ENCODE measurements at regions not wholly inside any gene's neighbourhood (a gene's known extent, or its start where the extent isn't known, plus 50 kb on each side); places are given as distances from the start of the nearest gene placed in this dataset.

DNA sequence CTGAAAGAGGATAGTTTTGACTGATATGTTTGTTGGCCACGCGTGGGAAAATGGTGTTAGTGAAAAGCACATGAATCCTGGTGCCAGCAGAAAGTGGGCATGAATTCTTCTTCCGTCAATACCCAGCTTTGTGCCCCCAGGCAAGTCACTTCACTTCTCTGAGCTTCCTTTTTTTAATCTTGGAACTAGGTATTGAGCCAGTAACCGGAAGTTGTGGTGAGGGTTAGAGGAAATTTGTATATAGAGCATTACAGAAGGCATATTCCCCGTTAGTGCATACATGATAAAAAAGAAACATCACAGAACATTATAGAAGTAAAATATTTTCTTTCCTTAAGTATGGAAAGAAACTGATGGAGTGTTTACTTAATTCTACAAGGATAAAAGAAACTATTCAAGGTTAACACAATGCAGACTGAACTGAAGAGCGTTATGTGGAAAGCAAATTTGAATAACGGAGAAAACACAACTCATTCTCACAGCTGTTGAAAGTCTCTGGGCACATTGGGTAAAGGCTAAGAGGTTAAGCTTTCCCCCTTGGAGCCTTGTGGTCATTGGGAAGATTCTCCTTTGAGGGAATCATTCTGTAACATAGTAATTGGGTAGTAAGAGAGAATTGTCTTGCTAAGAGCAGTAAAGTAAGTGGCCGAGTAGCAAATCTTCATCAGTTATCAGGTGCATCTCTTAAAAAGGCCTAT lies 223.1 kb downstream of the BCAS1 start:
- H3K27ac Mint-ChIP-seq, result peak overlapping the region; percentile 71 to 91
- H3K4me3 Mint-ChIP-seq, result peak overlapping the region; percentile 67 to 84
- no peaks in the 10 kb centered on the region for H3K27me3 Mint-ChIP-seq
- DNase-seq (no peak), ATAC-seq (replicated peaks) (no peak)
- peaks cover 8% of the 10 kb centered on the region for H3K36me3 Mint-ChIP-seq (ENCODE audit: insufficient read depth)
- no peaks in the 10 kb centered on the region for H3K9me3 Mint-ChIP-seq
- peaks cover 39 to 56% of the 10 kb centered on the region in 2 donors for H3K4me1 Mint-ChIP-seq (ENCODE audit: low read depth in 2 of 2)

DNA sequence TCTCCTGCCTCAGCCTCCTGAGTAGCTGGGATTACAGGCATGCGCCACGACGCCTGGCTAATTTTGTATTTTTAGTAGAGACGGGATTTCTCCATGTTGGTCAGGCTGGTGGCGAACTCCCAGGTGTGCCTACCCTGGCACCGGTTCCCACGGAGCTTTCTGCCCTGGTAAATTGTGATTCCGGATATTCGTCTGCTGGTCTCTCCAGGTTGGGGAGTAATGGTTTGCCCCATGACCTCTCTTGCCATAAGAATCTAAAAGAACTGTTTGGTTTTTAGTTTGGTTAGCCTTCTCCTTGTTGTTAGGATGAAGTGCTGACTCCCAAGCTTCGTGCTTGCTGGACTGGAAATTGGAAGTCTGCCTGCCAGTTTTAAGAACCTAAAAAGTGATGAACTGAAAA lies 223.8 kb downstream of the BCAS1 start:
- DNase-seq (no peak), ATAC-seq (replicated peaks) (no peak)
- peaks cover 8% of the 10 kb centered on the region for H3K36me3 Mint-ChIP-seq (ENCODE audit: insufficient read depth)
- peak overlapping the region; percentile 71 to 91 for H3K27ac Mint-ChIP-seq
- H3K27me3 Mint-ChIP-seq, result no peaks in the 10 kb centered on the region
- peaks cover 41 to 60% of the 10 kb centered on the region in 2 donors for H3K4me1 Mint-ChIP-seq (ENCODE audit: low read depth in 2 of 2)
- peak overlapping the region; percentile 67 to 84 for H3K4me3 Mint-ChIP-seq
- no peaks in the 10 kb centered on the region for H3K9me3 Mint-ChIP-seq

GRCh38 chr20:53845980-53846379 lies 224.4 kb downstream of the BCAS1 start:
- DNase-seq (no peak), ATAC-seq (replicated peaks) (no peak)
- Mint-ChIP-seq H3K4me1 (ENCODE audit: low read depth in 2 of 2) (peaks cover 43 to 62% of the 10 kb centered on the region in 2 donors), H3K9me3 (no peaks in the 10 kb centered on the region), H3K4me3 (peak overlapping the region; percentile 67 to 84), H3K27me3 (no peaks in the 10 kb centered on the region), H3K27ac (peak overlapping the region; percentile 69 to 84), H3K36me3 (ENCODE audit: insufficient read depth) (peaks cover 8% of the 10 kb centered on the region)

DNA sequence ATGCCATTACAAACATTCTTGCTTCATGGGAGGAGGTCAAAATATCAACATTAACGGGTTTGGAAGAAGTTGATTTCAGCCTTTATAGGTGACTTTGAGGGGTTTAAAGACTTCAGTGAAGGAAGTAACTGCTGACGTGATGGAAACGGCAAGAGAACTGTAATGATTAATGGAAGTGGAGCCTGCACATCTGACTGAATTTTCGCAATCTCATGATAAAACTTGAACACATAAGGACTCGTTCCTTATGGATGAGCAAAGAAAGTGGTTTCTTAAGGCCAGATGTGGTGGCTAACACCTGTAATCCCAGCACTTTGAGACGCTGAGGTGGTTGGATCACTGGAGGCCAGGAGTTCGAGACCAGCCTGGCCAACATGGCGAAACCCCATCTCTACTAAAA lies 226.1 kb downstream of the BCAS1 start:
- peak overlapping the region; percentile 64 to 84 for H3K27ac Mint-ChIP-seq
- ATAC-seq (replicated peaks), result no peak
- H3K9me3 Mint-ChIP-seq, result no peaks in the 10 kb centered on the region
- no peaks in the 10 kb centered on the region for H3K27me3 Mint-ChIP-seq
- peaks cover 10% of the 10 kb centered on the region for H3K36me3 Mint-ChIP-seq (ENCODE audit: insufficient read depth)
- DNase-seq, result no peak
- H3K4me1 Mint-ChIP-seq (ENCODE audit: low read depth in 2 of 2), result peaks cover 58 to 80% of the 10 kb centered on the region in 2 donors
- H3K4me3 Mint-ChIP-seq, result peak overlapping the region; percentile 18 to 22

DNA sequence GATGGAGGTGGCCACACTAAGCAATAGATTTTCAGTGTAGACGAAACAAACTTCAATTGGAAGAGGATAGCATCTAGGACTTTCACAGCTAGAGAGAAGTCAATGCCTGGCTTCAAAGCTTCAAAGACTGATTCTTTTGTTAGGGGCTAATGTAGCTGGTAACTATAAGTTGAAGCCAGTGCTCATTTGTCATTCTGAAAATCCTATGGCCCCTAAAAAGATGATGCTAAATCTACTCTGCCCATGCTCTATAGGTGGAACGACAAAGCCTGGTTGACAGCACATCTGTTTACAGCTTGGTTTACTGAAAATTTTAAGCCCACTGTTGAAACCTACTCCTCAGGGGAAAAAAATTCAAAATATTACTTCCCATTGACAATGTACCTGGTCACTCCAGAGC lies 226.7 kb downstream of the BCAS1 start:
- Mint-ChIP-seq H3K27me3 (no peaks in the 10 kb centered on the region), H3K4me1 (ENCODE audit: low read depth in 2 of 2) (peaks cover 58 to 82% of the 10 kb centered on the region in 2 donors), H3K36me3 (ENCODE audit: insufficient read depth) (peaks cover 9% of the 10 kb centered on the region), H3K27ac (peak overlapping the region; percentile 64 to 95), H3K9me3 (no peaks in the 10 kb centered on the region), H3K4me3 (peak overlapping the region; percentile 59 to 81)
- ATAC-seq (replicated peaks), result no peak
- no peak for DNase-seq

GRCh38 chr20:53842301-53843099 lies 227.9 kb downstream of the BCAS1 start:
- ATAC-seq (replicated peaks) (peak; percentile 69), DNase-seq (peak; percentile 36 to 48 (median 39))
- peaks cover 56 to 76% of the 10 kb centered on the region in 2 donors for H3K4me1 Mint-ChIP-seq (ENCODE audit: low read depth in 2 of 2)
- H3K36me3 Mint-ChIP-seq (ENCODE audit: insufficient read depth), result peaks cover 13% of the 10 kb centered on the region
- peak overlapping the region; percentile 59 to 81 for H3K4me3 Mint-ChIP-seq
- H3K27ac Mint-ChIP-seq, result peak overlapping the region; percentile 64 to 95
- H3K27me3 Mint-ChIP-seq, result no peaks in the 10 kb centered on the region
- peaks cover 0 to 6% of the 10 kb centered on the region in 2 donors for H3K9me3 Mint-ChIP-seq

- DNase-seq, result no peak
- H3K4me3 Mint-ChIP-seq, result peak overlapping the region in 1 of 2 donors; percentile 81
- H3K36me3 Mint-ChIP-seq (ENCODE audit: insufficient read depth), result peaks cover 15% of the 10 kb centered on the region
- H3K4me1 Mint-ChIP-seq (ENCODE audit: low read depth in 2 of 2), result peaks cover 50 to 75% of the 10 kb centered on the region in 2 donors
- H3K27me3 Mint-ChIP-seq, result no peaks in the 10 kb centered on the region
- no peak for ATAC-seq (replicated peaks)
- H3K9me3 Mint-ChIP-seq, result peaks cover 0 to 7% of the 10 kb centered on the region in 2 donors
- H3K27ac Mint-ChIP-seq, result peak overlapping the region; percentile 64 to 95
Observed at GRCh38 chr20:53841741-53842140, 228.7 kb downstream of the BCAS1 start.

- peak overlapping the region; percentile 37 to 52 for H3K4me3 Mint-ChIP-seq
Observed at GRCh38 chr20:53840532-53840931, 229.9 kb downstream of the BCAS1 start.

GRCh38 chr20:53839423-53840176 lies 230.8 kb downstream of the BCAS1 start:
- Mint-ChIP-seq H3K9me3 (peaks cover 0 to 7% of the 10 kb centered on the region in 2 donors), H3K36me3 (ENCODE audit: insufficient read depth) (peaks cover 21% of the 10 kb centered on the region), H3K4me3 (peak overlapping the region; percentile 37 to 77), H3K27ac (peak overlapping the region; percentile 74 to 90), H3K4me1 (ENCODE audit: low read depth in 2 of 2) (peaks cover 47 to 66% of the 10 kb centered on the region in 2 donors), H3K27me3 (no peaks in the 10 kb centered on the region)
- ATAC-seq (replicated peaks), result peak; percentile 64
- DNase-seq, result peak; percentile 61 to 66 (median 62)

More at GRCh38 chr20:53840532-53840931, 229.9 kb downstream of the BCAS1 start:
- DNase-seq (no peak), ATAC-seq (replicated peaks) (no peak)
- Mint-ChIP-seq H3K9me3 (peaks cover 0 to 7% of the 10 kb centered on the region in 2 donors), H3K27ac (peak overlapping the region; percentile 74 to 90), H3K27me3 (no peaks in the 10 kb centered on the region), H3K36me3 (ENCODE audit: insufficient read depth) (peaks cover 15% of the 10 kb centered on the region), H3K4me1 (ENCODE audit: low read depth in 2 of 2) (peaks cover 45 to 65% of the 10 kb centered on the region in 2 donors)

GRCh38 chr20:53838311-53838868 lies 232.0 kb downstream of the BCAS1 start:
- H3K4me3 Mint-ChIP-seq, result peak overlapping the region; percentile 37 to 77
- H3K9me3 Mint-ChIP-seq, result peaks cover 0 to 7% of the 10 kb centered on the region in 2 donors
- DNase-seq (no peak), ATAC-seq (replicated peaks) (no peak)
- peaks cover 49 to 69% of the 10 kb centered on the region in 2 donors for H3K4me1 Mint-ChIP-seq (ENCODE audit: low read depth in 2 of 2)
- no peaks in the 10 kb centered on the region for H3K27me3 Mint-ChIP-seq
- peaks cover 21% of the 10 kb centered on the region for H3K36me3 Mint-ChIP-seq (ENCODE audit: insufficient read depth)
- H3K27ac Mint-ChIP-seq, result peak overlapping the region; percentile 90 to 98

DNA sequence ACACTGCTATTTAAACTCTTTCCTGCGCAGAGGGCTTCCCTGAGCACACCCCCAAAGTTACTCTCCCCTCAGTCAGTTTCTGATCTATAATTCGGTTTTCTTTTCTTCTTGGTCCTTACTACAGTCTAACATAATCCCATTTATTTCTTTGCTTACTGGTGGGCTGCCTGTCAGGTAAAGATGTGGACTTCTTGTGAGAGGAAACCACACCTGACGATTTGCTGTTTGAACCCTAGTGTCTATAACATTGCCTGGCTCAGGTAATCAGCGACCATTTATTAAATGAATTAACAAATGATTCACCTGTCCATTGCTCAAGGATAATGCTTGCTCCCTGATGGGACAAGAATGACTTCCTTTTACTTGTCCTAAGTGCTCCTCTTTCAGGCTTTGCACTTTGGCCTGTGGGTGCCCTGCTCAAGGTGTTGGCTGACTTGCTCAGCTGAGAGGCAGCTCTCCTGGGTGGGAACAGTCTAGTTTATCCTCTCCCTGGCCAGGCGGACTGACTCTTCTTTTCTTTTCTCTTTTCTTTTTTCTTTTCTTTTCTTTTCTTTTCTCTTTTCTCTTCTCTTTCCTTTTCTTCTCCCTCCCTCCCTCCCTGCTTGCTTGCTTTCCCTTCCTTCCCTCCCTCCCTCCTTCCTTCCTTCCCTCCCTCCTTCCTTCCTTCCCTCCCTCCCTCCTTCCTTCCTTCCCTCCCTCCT lies 233.1 kb downstream of the BCAS1 start:
- no peaks in the 10 kb centered on the region for H3K27me3 Mint-ChIP-seq
- peaks cover 38 to 59% of the 10 kb centered on the region in 2 donors for H3K4me1 Mint-ChIP-seq (ENCODE audit: low read depth in 2 of 2)
- ATAC-seq (replicated peaks) (no peak), DNase-seq (no peak)
- H3K4me3 Mint-ChIP-seq, result peak overlapping the region; percentile 60 to 65
- H3K9me3 Mint-ChIP-seq, result peaks cover 0 to 7% of the 10 kb centered on the region in 2 donors
- peak overlapping the region; percentile 90 to 98 for H3K27ac Mint-ChIP-seq
- peaks cover 21% of the 10 kb centered on the region for H3K36me3 Mint-ChIP-seq (ENCODE audit: insufficient read depth)

GRCh38 chr20:53834749-53835148 lies 235.6 kb downstream of the BCAS1 start:
- DNase-seq (no peak), ATAC-seq (replicated peaks) (no peak)
- Mint-ChIP-seq H3K4me1 (ENCODE audit: low read depth in 2 of 2) (peaks cover 27 to 47% of the 10 kb centered on the region in 2 donors), H3K27ac (peak overlapping the region; percentile 93 to 94), H3K36me3 (ENCODE audit: insufficient read depth) (peaks cover 21% of the 10 kb centered on the region), H3K27me3 (no peaks in the 10 kb centered on the region), H3K4me3 (peak overlapping the region; percentile 72 to 82), H3K9me3 (peaks cover 0 to 7% of the 10 kb centered on the region in 2 donors)
